SK-N-SH treated with all-trans-retinoic acid at 6 μM for 48 hours (cell line): ENCODE measurements at regions not wholly inside any gene's neighbourhood (a gene's known extent, or its start where the extent isn't known, plus 50 kb on each side); places are given as distances from the start of the nearest gene placed in this dataset.

Experiments used
- ATAC-seq: fragments of 200-7000 bp; cut with Tn5 transposase; 3 replicates; pipeline ENCODE4 v1.9.1; 2020; ENCODE audit warnings: mild to moderate bottlenecking, moderate library complexity
- ARNTL ChIP-seq: fragments of 450-650 bp; formaldehyde crosslinking; IDR thresholded peaks from 2 replicates; pipeline ENCODE4 v1.5.0; 2020; ENCODE audit warnings: low read depth, mild to moderate bottlenecking, moderate library complexity, borderline replicate concordance
- BACH2 ChIP-seq: fragments of 250-450 bp; sonication (Bioruptor Pico); IDR thresholded peaks from 2 replicates; pipeline ENCODE4 v1.9.0; 2021; ENCODE audit warnings: mild to moderate bottlenecking, borderline replicate concordance
- CSDC2 ChIP-seq: fragments of 250-450 bp; sonication (Bioruptor Pico); IDR thresholded peaks from 2 replicates; pipeline ENCODE4 v1.5.0; 2020; ENCODE audit warnings: mild to moderate bottlenecking, moderate library complexity
- ESRRG ChIP-seq: fragments of 250-450 bp; sonication (Bioruptor Pico); IDR thresholded peaks from 2 replicates; pipeline ENCODE4 v1.6.1; 2021; ENCODE audit warnings: mild to moderate bottlenecking
- GLIS3 ChIP-seq: fragments of 250-450 bp; sonication (Bioruptor Pico); IDR thresholded peaks from 2 replicates; pipeline ENCODE4 v1.5.0; 2020; ENCODE audit warnings: mild to moderate bottlenecking, moderate library complexity
- ISL1 ChIP-seq: fragments of 250-450 bp; sonication (Bioruptor Pico); IDR thresholded peaks from 2 replicates; pipeline ENCODE4 v2.1.2; 2022; ENCODE audit warnings: mild to moderate bottlenecking, moderate library complexity
- OSR1 ChIP-seq: fragments of 250-450 bp; sonication (Bioruptor Pico); IDR thresholded peaks from 2 replicates; pipeline ENCODE4 v1.8.0; 2022; ENCODE audit warnings: moderate library complexity, mild to moderate bottlenecking, inconsistent platforms
- PPARA ChIP-seq: fragments of 250-450 bp; sonication (Bioruptor Pico); IDR thresholded peaks from 2 replicates; pipeline ENCODE4 v1.5.0; 2020; ENCODE audit warnings: mild to moderate bottlenecking, borderline replicate concordance
- RARB ChIP-seq: fragments of 250-450 bp; sonication (Bioruptor Pico); IDR thresholded peaks from 2 replicates; pipeline ENCODE4 v1.8.0; 2021; ENCODE audit warnings: mild to moderate bottlenecking, moderate library complexity
- SNAI2 ChIP-seq: fragments of 250-450 bp; sonication (Bioruptor Pico); IDR thresholded peaks from 2 replicates; pipeline ENCODE4 v1.5.0; 2020; ENCODE audit warnings: mild to moderate bottlenecking, moderate library complexity
- TCF4 ChIP-seq: fragments of 250-450 bp; sonication (Bioruptor Pico); IDR thresholded peaks from 2 replicates; pipeline ENCODE4 v1.8.0; 2021; ENCODE audit warnings: mild to moderate bottlenecking, moderate library complexity, borderline replicate concordance
- TOX ChIP-seq: fragments of 250-450 bp; sonication (Bioruptor Pico); IDR thresholded peaks from 2 replicates; pipeline ENCODE4 v1.8.0; 2021; ENCODE audit warnings: mild to moderate bottlenecking, moderate library complexity, borderline replicate concordance
- ZFP3 ChIP-seq: fragments of 250-450 bp; sonication (Bioruptor Pico); IDR thresholded peaks from 2 replicates; pipeline ENCODE4 v1.5.0; 2020; ENCODE audit warnings: mild to moderate bottlenecking, moderate library complexity
- ZFP30 ChIP-seq: fragments of 450-650 bp; formaldehyde crosslinking; IDR thresholded peaks from 2 replicates; pipeline ENCODE4 v1.5.0; 2022; ENCODE audit warnings: mild to moderate bottlenecking, moderate library complexity
- TF ChIP-seq, protein P1 (sequence below): fragments of 250-450 bp; sonication (Bioruptor Pico); IDR thresholded peaks from 2 replicates; pipeline ENCODE4 v1.5.0; 2020; ENCODE audit warnings: mild to moderate bottlenecking, moderate library complexity
- TF ChIP-seq, protein P2 (sequence below): fragments of 250-450 bp; sonication (Bioruptor Pico); IDR thresholded peaks from 2 replicates; pipeline ENCODE4 v1.5.1; 2020; ENCODE audit warnings: low read depth, mild to moderate bottlenecking, moderate library complexity
- TF ChIP-seq, protein P3 (sequence below): fragments of 250-450 bp; sonication (Bioruptor Pico); IDR thresholded peaks from 2 replicates; pipeline ENCODE4 v1.8.0; 2020; ENCODE audit warnings: mild to moderate bottlenecking, moderate library complexity, borderline replicate concordance
- TF ChIP-seq, protein P4 (sequence below): fragments of 250-450 bp; sonication (Bioruptor Pico); IDR thresholded peaks from 2 replicates; pipeline ENCODE4 v1.5.1; 2021; ENCODE audit warnings: mild to moderate bottlenecking, moderate library complexity
- TF ChIP-seq, protein P5 (sequence below): fragments of 250-450 bp; sonication (Bioruptor Pico); IDR thresholded peaks from 2 replicates; pipeline ENCODE4 v1.8.0; 2021; ENCODE audit warnings: low read depth, mild to moderate bottlenecking, moderate library complexity, borderline replicate concordance

DNA sequence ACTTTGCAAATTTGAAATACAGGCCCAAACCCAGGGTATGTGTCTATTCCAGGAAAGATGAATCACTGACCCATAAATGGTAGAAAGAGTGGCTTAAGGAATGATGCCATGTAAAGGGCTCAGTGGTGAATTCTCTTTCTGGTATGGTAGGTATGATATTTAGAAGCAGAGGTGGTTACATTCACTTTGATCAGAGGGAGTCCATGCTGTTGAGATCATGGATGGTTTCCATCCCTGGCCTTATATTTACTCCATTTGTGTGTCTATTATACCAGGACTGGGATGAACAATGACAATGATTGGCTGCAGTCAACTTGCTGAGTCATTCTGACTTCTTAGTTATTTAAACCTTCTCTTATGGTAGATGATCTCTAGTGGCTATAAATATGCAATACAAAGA lies 419.8 kb upstream of the LRRC4C start (continued):
- TF ChIP-seq, protein P1, sequence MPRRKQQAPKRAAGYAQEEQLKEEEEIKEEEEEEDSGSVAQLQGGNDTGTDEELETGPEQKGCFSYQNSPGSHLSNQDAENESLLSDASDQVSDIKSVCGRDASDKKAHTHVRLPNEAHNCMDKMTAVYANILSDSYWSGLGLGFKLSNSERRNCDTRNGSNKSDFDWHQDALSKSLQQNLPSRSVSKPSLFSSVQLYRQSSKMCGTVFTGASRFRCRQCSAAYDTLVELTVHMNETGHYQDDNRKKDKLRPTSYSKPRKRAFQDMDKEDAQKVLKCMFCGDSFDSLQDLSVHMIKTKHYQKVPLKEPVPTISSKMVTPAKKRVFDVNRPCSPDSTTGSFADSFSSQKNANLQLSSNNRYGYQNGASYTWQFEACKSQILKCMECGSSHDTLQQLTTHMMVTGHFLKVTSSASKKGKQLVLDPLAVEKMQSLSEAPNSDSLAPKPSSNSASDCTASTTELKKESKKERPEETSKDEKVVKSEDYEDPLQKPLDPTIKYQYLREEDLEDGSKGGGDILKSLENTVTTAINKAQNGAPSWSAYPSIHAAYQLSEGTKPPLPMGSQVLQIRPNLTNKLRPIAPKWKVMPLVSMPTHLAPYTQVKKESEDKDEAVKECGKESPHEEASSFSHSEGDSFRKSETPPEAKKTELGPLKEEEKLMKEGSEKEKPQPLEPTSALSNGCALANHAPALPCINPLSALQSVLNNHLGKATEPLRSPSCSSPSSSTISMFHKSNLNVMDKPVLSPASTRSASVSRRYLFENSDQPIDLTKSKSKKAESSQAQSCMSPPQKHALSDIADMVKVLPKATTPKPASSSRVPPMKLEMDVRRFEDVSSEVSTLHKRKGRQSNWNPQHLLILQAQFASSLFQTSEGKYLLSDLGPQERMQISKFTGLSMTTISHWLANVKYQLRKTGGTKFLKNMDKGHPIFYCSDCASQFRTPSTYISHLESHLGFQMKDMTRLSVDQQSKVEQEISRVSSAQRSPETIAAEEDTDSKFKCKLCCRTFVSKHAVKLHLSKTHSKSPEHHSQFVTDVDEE (CRISPR knock-in tag): no peak
- TF ChIP-seq, protein P2, sequence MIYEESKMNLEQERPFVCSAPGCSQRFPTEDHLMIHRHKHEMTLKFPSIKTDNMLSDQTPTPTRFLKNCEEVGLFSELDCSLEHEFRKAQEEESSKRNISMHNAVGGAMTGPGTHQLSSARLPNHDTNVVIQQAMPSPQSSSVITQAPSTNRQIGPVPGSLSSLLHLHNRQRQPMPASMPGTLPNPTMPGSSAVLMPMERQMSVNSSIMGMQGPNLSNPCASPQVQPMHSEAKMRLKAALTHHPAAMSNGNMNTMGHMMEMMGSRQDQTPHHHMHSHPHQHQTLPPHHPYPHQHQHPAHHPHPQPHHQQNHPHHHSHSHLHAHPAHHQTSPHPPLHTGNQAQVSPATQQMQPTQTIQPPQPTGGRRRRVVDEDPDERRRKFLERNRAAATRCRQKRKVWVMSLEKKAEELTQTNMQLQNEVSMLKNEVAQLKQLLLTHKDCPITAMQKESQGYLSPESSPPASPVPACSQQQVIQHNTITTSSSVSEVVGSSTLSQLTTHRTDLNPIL (CRISPR knock-in tag): no peak
- TF ChIP-seq ARNTL (CRISPR knock-in tag) (no peak), RARB (CRISPR knock-in tag) (no peak), SNAI2 (CRISPR knock-in tag) (no peak), ESRRG (no peak), ISL1 (CRISPR knock-in tag) (no peak), BACH2 (CRISPR knock-in tag) (no peak), ZFP3 (CRISPR knock-in tag) (no peak)

DNA sequence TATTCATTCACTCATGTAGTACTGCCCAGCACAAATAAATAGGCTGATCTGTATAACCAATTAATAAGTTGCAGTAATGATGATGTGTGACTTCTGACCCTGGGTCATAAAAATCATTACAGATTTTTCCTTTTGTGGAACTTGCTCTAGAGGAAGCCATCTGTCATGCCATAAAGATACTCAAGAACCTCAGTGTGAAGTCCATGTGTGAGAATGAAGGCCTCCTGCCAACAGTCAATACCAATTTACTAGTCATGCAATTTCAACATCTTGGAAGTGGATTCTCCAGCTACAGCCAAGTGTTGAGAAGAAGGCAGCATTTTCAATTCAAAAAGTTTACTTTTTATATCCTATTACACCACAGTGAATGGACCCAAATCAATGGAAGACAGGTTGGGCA lies 435.6 kb upstream of the LRRC4C start:
- TF ChIP-seq, protein P3, sequence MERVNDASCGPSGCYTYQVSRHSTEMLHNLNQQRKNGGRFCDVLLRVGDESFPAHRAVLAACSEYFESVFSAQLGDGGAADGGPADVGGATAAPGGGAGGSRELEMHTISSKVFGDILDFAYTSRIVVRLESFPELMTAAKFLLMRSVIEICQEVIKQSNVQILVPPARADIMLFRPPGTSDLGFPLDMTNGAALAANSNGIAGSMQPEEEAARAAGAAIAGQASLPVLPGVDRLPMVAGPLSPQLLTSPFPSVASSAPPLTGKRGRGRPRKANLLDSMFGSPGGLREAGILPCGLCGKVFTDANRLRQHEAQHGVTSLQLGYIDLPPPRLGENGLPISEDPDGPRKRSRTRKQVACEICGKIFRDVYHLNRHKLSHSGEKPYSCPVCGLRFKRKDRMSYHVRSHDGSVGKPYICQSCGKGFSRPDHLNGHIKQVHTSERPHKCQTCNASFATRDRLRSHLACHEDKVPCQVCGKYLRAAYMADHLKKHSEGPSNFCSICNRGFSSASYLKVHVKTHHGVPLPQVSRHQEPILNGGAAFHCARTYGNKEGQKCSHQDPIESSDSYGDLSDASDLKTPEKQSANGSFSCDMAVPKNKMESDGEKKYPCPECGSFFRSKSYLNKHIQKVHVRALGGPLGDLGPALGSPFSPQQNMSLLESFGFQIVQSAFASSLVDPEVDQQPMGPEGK (CRISPR knock-in tag): no peak
- no peak for TF ChIP-seq TCF4
- TF ChIP-seq, protein P4, sequence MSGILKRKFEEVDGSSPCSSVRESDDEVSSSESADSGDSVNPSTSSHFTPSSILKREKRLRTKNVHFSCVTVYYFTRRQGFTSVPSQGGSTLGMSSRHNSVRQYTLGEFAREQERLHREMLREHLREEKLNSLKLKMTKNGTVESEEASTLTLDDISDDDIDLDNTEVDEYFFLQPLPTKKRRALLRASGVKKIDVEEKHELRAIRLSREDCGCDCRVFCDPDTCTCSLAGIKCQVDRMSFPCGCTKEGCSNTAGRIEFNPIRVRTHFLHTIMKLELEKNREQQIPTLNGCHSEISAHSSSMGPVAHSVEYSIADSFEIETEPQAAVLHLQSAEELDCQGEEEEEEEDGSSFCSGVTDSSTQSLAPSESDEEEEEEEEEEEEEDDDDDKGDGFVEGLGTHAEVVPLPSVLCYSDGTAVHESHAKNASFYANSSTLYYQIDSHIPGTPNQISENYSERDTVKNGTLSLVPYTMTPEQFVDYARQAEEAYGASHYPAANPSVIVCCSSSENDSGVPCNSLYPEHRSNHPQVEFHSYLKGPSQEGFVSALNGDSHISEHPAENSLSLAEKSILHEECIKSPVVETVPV (CRISPR knock-in tag): no peak
- no peak for TF ChIP-seq CSDC2 (CRISPR knock-in tag)
- no peak for TF ChIP-seq ARNTL (CRISPR knock-in tag)
- TF ChIP-seq GLIS3 (CRISPR knock-in tag): no peak
- no peak for TF ChIP-seq PPARA (CRISPR knock-in tag)

DNA sequence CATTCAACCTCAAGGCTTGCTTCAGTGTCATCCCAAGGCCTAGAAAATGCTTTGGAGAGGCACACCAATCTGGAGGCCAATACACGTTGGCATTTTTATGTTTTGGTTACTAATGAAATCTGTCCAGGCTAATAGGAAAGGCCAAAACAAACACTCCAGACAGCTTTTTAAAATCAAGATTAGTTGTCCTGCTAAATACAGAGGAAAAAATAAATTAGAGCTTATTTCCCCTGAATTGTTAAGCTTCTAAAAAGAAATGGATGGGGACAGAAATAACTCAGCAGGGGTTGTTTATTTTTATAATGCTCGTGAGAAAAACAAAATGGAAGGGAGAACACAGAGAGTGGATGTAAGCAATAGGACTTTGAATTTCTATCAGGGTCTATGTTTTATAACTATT lies 438.5 kb upstream of the LRRC4C start:
- no peak for ATAC-seq
- TF ChIP-seq, protein P3 (CRISPR knock-in tag): no peak
- TF ChIP-seq, protein P2 (CRISPR knock-in tag): no peak
- TF ChIP-seq ESRRG (no peak), ZFP3 (CRISPR knock-in tag) (no peak), ISL1 (CRISPR knock-in tag) (no peak), ZFP30 (CRISPR knock-in tag) (no peak), OSR1 (no peak), BACH2 (CRISPR knock-in tag) (no peak), PPARA (CRISPR knock-in tag) (no peak), TOX (CRISPR knock-in tag) (no peak), RARB (CRISPR knock-in tag) (no peak), ARNTL (CRISPR knock-in tag) (no peak), CSDC2 (CRISPR knock-in tag) (no peak)
- TF ChIP-seq, protein P1 (CRISPR knock-in tag): no peak
- TF ChIP-seq, protein P5, sequence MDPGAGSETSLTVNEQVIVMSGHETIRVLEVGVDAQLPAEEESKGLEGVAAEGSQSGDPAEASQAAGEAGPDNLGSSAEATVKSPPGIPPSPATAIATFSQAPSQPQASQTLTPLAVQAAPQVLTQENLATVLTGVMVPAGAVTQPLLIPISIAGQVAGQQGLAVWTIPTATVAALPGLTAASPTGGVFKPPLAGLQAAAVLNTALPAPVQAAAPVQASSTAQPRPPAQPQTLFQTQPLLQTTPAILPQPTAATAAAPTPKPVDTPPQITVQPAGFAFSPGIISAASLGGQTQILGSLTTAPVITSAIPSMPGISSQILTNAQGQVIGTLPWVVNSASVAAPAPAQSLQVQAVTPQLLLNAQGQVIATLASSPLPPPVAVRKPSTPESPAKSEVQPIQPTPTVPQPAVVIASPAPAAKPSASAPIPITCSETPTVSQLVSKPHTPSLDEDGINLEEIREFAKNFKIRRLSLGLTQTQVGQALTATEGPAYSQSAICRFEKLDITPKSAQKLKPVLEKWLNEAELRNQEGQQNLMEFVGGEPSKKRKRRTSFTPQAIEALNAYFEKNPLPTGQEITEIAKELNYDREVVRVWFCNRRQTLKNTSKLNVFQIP (CRISPR knock-in tag): no peak
- TF ChIP-seq, protein P4 (CRISPR knock-in tag): no peak

More for the DNA sequence above, 435.6 kb upstream of the LRRC4C start:
- no peak for ATAC-seq
